GM12878 (cell line): ENCODE measurements at regions not wholly inside any gene's neighbourhood (a gene's known extent, or its start where the extent isn't known, plus 50 kb on each side); places are given as distances from the start of the nearest gene placed in this dataset.

ENCODE experiments used
- ATAC-seq: fragments of 200-7000 bp; cut with Tn5 transposase; 3 replicates; pipeline ENCODE4 v1.9.1; 2020; ENCODE audit warnings: mild to moderate bottlenecking, moderate library complexity
- BruUV-seq: library from RNA; stranded (reverse); fragments of 400-500 nt; replicated peaks from 2 replicates; lab custom pipeline; 2021; lab: Mats Ljungman, UMichigan
- CTCF ChIA-PET: fragments of 300-600 bp; sonication (Branson Sonifier 250); formaldehyde crosslinking; extraction: SDS; loops from one replicate; lab custom pipeline; 2021; ENCODE audit warnings: inconsistent platforms; lab: Yijun Ruan, JAX
- POLR2A ChIA-PET: fragments of 350-600 bp; formaldehyde crosslinking; extraction: SDS; loops from one replicate; lab custom pipeline; 2021; ENCODE audit warnings: inconsistent platforms; lab: Charles Lee
- RAD21 ChIA-PET: fragments of 300-600 bp; sonication (Branson Sonifier 250); formaldehyde crosslinking; loops from one replicate; lab custom pipeline; 2023; ENCODE audit warnings: antibody characterized with exemption; ENCODE audit not compliant: unreplicated experiment; lab: Charles Lee
- SMC1A ChIA-PET: fragments of 300-600 bp; sonication (Branson Sonifier 250); formaldehyde crosslinking; loops from one replicate; lab custom pipeline; 2023; ENCODE audit not compliant: unreplicated experiment, uncharacterized antibody; lab: Charles Lee
- DNase-seq: peaks from one replicate; pipeline ENCODE4 v3.0.0-alpha.2; 2011; ENCODE audit warnings: low read depth, low spot score
- FAIRE-seq: peaks from 3 replicates; lab custom pipeline; 2011; peaks lifted over from hg19 to GRCh38; lab: Jason Lieb, UNC
- H2AFZ ChIP-seq: 2 replicates; pipeline ENCODE4 v1.6.0; 2011; ENCODE audit warnings: low read depth, low read length, control low read depth; ENCODE audit not compliant: control insufficient read depth
- H3K27ac ChIP-seq: 2 replicates; pipeline ENCODE4 v1.5.1; 2011; ENCODE audit warnings: control low read depth; ENCODE audit not compliant: control insufficient read depth, insufficient read depth
- H3K27me3 ChIP-seq, 2 experiments: replicated peaks in 1 of 2; 2 replicates each; pipeline versions ENCODE4 v1.6.0 to v1.6.1; 2011; ENCODE audit warnings: low read length in 1 of 2; ENCODE audit not compliant: control insufficient read depth in 2 of 2, insufficient read depth in 2 of 2
- H3K36me3 ChIP-seq, 2 experiments: 2 replicates each; pipeline ENCODE4 v1.5.1; 2011; ENCODE audit warnings: low read length in 1 of 2; ENCODE audit not compliant: control insufficient read depth in 2 of 2, insufficient read depth in 2 of 2
- H3K4me1 ChIP-seq: 2 replicates; pipeline ENCODE4 v1.6.1; 2011; ENCODE audit warnings: mild to moderate bottlenecking, low read length, moderate library complexity, mixed read lengths; ENCODE audit not compliant: control insufficient read depth, insufficient read depth
- H3K4me2 ChIP-seq: 2 replicates; pipeline ENCODE4 v1.6.0; 2011; ENCODE audit warnings: control low read depth; ENCODE audit not compliant: control insufficient read depth, insufficient read depth
- H3K4me3 ChIP-seq: fragments of 200-600 bp; sonication (generic); 2 replicates; pipeline ENCODE4 v1.5.1; 2016
- H3K79me2 ChIP-seq: 2 replicates; pipeline ENCODE4 v1.6.0; 2011; ENCODE audit warnings: low read length; ENCODE audit not compliant: control insufficient read depth, insufficient read depth
- H3K9ac ChIP-seq: 2 replicates; pipeline ENCODE4 v1.8.0; 2011; ENCODE audit warnings: low read length, control low read depth, mixed read lengths; ENCODE audit not compliant: control insufficient read depth, insufficient read depth
- H3K9me3 ChIP-seq: replicated peaks from 3 replicates; pipeline ENCODE4 v1.5.1; 2011; ENCODE audit warnings: mild to moderate bottlenecking, low read length; ENCODE audit not compliant: control insufficient read depth, insufficient read depth
- H4K20me1 ChIP-seq: 2 replicates; pipeline ENCODE4 v1.6.0; 2011; ENCODE audit not compliant: control insufficient read depth, insufficient read depth
- CHD4 ChIP-seq: fragments of 200-600 bp; sonication (generic); IDR thresholded peaks from 2 replicates; pipeline ENCODE4 v1.6.1; 2016; ENCODE audit warnings: mild to moderate bottlenecking
- EGR1 ChIP-seq, 2 experiments: IDR thresholded peaks; 1 replicate in 1 of 2; 2 replicates in 1 of 2; pipeline ENCODE4 v1.6.1; 2011 to 2012; ENCODE audit warnings: low read depth in 2 of 2, low read length in 2 of 2, borderline replicate concordance in 1 of 2, mild to moderate bottlenecking in 1 of 2, moderate library complexity in 1 of 2
- HDAC6 ChIP-seq: fragments of 200-600 bp; sonication (generic); IDR thresholded peaks from one replicate; pipeline ENCODE4 v1.8.0; 2017; ENCODE audit warnings: antibody characterized with exemption; ENCODE audit not compliant: unreplicated experiment
- POLR2AphosphoS5 ChIP-seq: IDR thresholded peaks from 2 replicates; pipeline ENCODE4 v1.6.1; 2011; ENCODE audit warnings: mild to moderate bottlenecking, low read length, inconsistent platforms
- RAD21 ChIP-seq: IDR thresholded peaks from 2 replicates; pipeline ENCODE4 v1.6.1; 2011; ENCODE audit warnings: mild to moderate bottlenecking, low read depth, low read length, moderate library complexity; ENCODE audit not compliant: insufficient read depth
- SIX5 ChIP-seq: IDR thresholded peaks from 2 replicates; pipeline ENCODE4 v1.6.1; 2011; ENCODE audit warnings: mild to moderate bottlenecking, low read depth, low read length, moderate library complexity; ENCODE audit not compliant: severe bottlenecking
- TARDBP ChIP-seq: IDR thresholded peaks from 2 replicates; pipeline ENCODE4 v1.6.1; 2016; ENCODE audit warnings: borderline replicate concordance
- WGBS: methylation state at CpG from one replicate; pipeline ENCODE4 v1.1.6; 2016; ENCODE audit warnings: low lambda C conversion rate; ENCODE audit not compliant: insufficient replicate concordance, insufficient coverage; ENCODE audit errors: missing lambda C conversion rate; 5-methylcytosine and 5-hydroxymethylcytosine counted together
- in situ Hi-C: fragments of 300-500 bp; cut with MboI; formaldehyde crosslinking; loops from 9 replicates; pipeline ENCODE4 v1.14.3; 2018; ENCODE audit warnings: mixed read lengths
- intact Hi-C: fragments of 100-400 bp; cut with micrococcal nuclease; formaldehyde crosslinking; loops from one replicate; pipeline ENCODE4 v1.14.2; 2022; ENCODE audit not compliant: unreplicated experiment
- TF ChIP-seq, protein P1 (sequence below): fragments of 450-650 bp; conservative IDR thresholded peaks from 2 replicates; pipeline ENCODE4 v1.6.1; 2017; ENCODE audit warnings: mild to moderate bottlenecking, moderate library complexity
- TF ChIP-seq, protein P2 (sequence below): IDR thresholded peaks from 2 replicates; pipeline ENCODE4 v1.6.1; 2011; ENCODE audit warnings: borderline replicate concordance, low read depth, mild to moderate bottlenecking, moderate library complexity, mixed read lengths, low read length; ENCODE audit not compliant: insufficient read depth; ENCODE audit errors: extremely low read length

GRCh38 chr1:64405833-64406232, 64.1 kb upstream of the CACHD1 start:
- ChIA-PET RAD21 (no interaction called here), SMC1A (no interaction called here), POLR2A (no interaction called here), CTCF (no interaction called here)
- Histone ChIP-seq H3K9me3 (no peaks in the 10 kb centered on the region), H3K4me3 (no peak overlapping the region), H3K36me3 (no peaks in the 10 kb centered on the region), H3K79me2 (no peaks in the 10 kb centered on the region), H2AFZ (no peak overlapping the region), H4K20me1 (no peaks in the 10 kb centered on the region), H3K9ac (no peak overlapping the region), H3K27ac (no peak overlapping the region), H3K27me3 (no peaks in the 10 kb centered on the region), H3K4me1 (no peaks in the 10 kb centered on the region), H3K4me2 (no peak overlapping the region)
- intact Hi-C loops, result no loop called here
- no TSS peak for BruUV-seq
- ATAC-seq (no peak), DNase-seq (no peak), FAIRE-seq (no peak)
- in situ Hi-C loops, result no loop called here
- WGBS, result 0% methylated on average over 1 of the region's 1 CpG
- TF ChIP-seq, protein P1, sequence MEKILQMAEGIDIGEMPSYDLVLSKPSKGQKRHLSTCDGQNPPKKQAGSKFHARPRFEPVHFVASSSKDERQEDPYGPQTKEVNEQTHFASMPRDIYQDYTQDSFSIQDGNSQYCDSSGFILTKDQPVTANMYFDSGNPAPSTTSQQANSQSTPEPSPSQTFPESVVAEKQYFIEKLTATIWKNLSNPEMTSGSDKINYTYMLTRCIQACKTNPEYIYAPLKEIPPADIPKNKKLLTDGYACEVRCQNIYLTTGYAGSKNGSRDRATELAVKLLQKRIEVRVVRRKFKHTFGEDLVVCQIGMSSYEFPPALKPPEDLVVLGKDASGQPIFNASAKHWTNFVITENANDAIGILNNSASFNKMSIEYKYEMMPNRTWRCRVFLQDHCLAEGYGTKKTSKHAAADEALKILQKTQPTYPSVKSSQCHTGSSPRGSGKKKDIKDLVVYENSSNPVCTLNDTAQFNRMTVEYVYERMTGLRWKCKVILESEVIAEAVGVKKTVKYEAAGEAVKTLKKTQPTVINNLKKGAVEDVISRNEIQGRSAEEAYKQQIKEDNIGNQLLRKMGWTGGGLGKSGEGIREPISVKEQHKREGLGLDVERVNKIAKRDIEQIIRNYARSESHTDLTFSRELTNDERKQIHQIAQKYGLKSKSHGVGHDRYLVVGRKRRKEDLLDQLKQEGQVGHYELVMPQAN, result no peak
- no peak for TF ChIP-seq EGR1 (IDR thresholded peaks at IDR 0.05; ENCODE audit: borderline replicate concordance in 1 of 2, low read depth in 2 of 2, low read length in 2 of 2)
- no peak for TF ChIP-seq HDAC6
- TF ChIP-seq CHD4, result no peak
- no peak for TF ChIP-seq RAD21
- no peak for TF ChIP-seq TARDBP
- TF ChIP-seq SIX5, result no peak
- TF ChIP-seq POLR2AphosphoS5, result no peak
- TF ChIP-seq, protein P2, sequence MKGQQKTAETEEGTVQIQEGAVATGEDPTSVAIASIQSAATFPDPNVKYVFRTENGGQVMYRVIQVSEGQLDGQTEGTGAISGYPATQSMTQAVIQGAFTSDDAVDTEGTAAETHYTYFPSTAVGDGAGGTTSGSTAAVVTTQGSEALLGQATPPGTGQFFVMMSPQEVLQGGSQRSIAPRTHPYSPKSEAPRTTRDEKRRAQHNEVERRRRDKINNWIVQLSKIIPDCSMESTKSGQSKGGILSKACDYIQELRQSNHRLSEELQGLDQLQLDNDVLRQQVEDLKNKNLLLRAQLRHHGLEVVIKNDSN, result no peak
